B cell (primary cell): ENCODE measurements at regions not wholly inside any gene's neighbourhood (a gene's known extent, or its start where the extent isn't known, plus 50 kb on each side); places are given as distances from the start of the nearest gene placed in this dataset.

Experiments used
- ATAC-seq: fragments of 200-7000 bp; cut with Tn5 transposase; one replicate; pipeline ENCODE4 v1.10.0; 2021; ENCODE audit warnings: low read depth, mild to moderate bottlenecking, moderate number of reproducible peaks, moderate library complexity
- CTCF ChIA-PET: fragments of 350-600 bp; sonication (Branson Sonifier 250); formaldehyde crosslinking; loops from one replicate; lab custom pipeline; 2021; ENCODE audit warnings: antibody characterized with exemption, inconsistent platforms; lab: Charles Lee
- POLR2A ChIA-PET: fragments of 350-600 bp; sonication (Branson Sonifier 250); formaldehyde crosslinking; loops from one replicate; lab custom pipeline; 2021; ENCODE audit warnings: antibody characterized with exemption; lab: Charles Lee
- DNase-seq: peaks from one replicate; pipeline ENCODE4 v3.0.0; 2013
- H2AFZ ChIP-seq: 2 replicates; pipeline ENCODE4 v1.6.1; 2012; ENCODE audit warnings: mild to moderate bottlenecking, low read depth, low read length; ENCODE audit not compliant: insufficient read depth, poor library complexity, severe bottlenecking
- H3K27ac ChIP-seq, 2 donors: 1 replicate in 1 of 2; 2 replicates in 1 of 2; pipeline ENCODE4 v1.5.1; 2012 to 2013; ENCODE audit warnings: low read length in 2 of 2, mild to moderate bottlenecking in 2 of 2, moderate library complexity in 1 of 2
- H3K27me3 ChIP-seq, 4 experiments: fragments of 200-600 bp in 1 of 4; sonication (generic) in 1 of 4; replicated peaks in 1 of 4; 1 replicate in 2 of 4; 2 replicates in 2 of 4; pipeline versions ENCODE4 v1.6.1 to v1.7.0; 2013 to 2016; ENCODE audit warnings: low read length in 3 of 4, mild to moderate bottlenecking in 2 of 4, mixed read lengths in 1 of 4, moderate library complexity in 1 of 4; ENCODE audit not compliant: insufficient read depth in 4 of 4, control insufficient read depth in 3 of 4; ENCODE audit errors: control extremely low read depth in 1 of 4
- H3K36me3 ChIP-seq, 2 experiments: replicated peaks in 1 of 2; 1 replicate in 1 of 2; 2 replicates in 1 of 2; pipeline versions ENCODE4 v1.6.1 to v1.7.1; 2013; ENCODE audit warnings: low read length in 1 of 2; ENCODE audit not compliant: insufficient read depth in 2 of 2, control insufficient read depth in 1 of 2; ENCODE audit errors: control extremely low read depth in 1 of 2, extremely low read depth in 1 of 2
- H3K4me1 ChIP-seq, 2 donors: fragments of 200-600 bp in 1 of 2; sonication (generic) in 1 of 2; 1 replicate in 1 of 2; 2 replicates in 1 of 2; pipeline versions ENCODE4 v1.5.1 to v1.6.1; 2013 to 2017; ENCODE audit warnings: low read length in 2 of 2; ENCODE audit not compliant: control insufficient read depth in 2 of 2, insufficient read depth in 2 of 2
- H3K4me2 ChIP-seq: replicated peaks from 2 replicates; pipeline ENCODE3; 2012; ENCODE audit warnings: mild to moderate bottlenecking, low read depth, low read length; ENCODE audit not compliant: poor library complexity, severe bottlenecking
- H3K4me3 ChIP-seq, 5 experiments: fragments of 200-600 bp in 1 of 5; sonication (generic) in 1 of 5; 1 replicate in 3 of 5; 2 replicates in 2 of 5; pipeline versions ENCODE4 v1.5.1 to v1.7.0; 2011 to 2016; ENCODE audit warnings: low read length in 4 of 5, mild to moderate bottlenecking in 4 of 5, low read depth in 2 of 5, control low read depth in 1 of 5, moderate library complexity in 1 of 5; ENCODE audit not compliant: insufficient read depth in 1 of 5; ENCODE audit errors: control extremely low read depth in 1 of 5, extremely low read depth in 1 of 5
- H3K79me2 ChIP-seq: fragments of 200-600 bp; sonication (generic); one replicate; pipeline ENCODE4 v1.6.0; 2016; ENCODE audit warnings: low read length; ENCODE audit not compliant: control insufficient read depth, insufficient read depth
- H3K9ac ChIP-seq: fragments of 200-600 bp; sonication (generic); 2 replicates; pipeline ENCODE4 v1.6.1; 2017; ENCODE audit warnings: mild to moderate bottlenecking, low read length, moderate library complexity
- H3K9me3 ChIP-seq, 3 donors: one replicate each; pipeline versions ENCODE4 v1.6.1 to v1.7.1; 2013; ENCODE audit warnings: low read length in 2 of 3; ENCODE audit not compliant: control insufficient read depth in 2 of 3, insufficient read depth in 1 of 3; ENCODE audit errors: control extremely low read depth in 1 of 3
- H4K20me1 ChIP-seq: 2 replicates; pipeline ENCODE4 v1.6.0; 2012; ENCODE audit warnings: mild to moderate bottlenecking, low read length; ENCODE audit not compliant: insufficient read depth, control insufficient read depth, poor library complexity, severe bottlenecking
- H3K27ac Mint-ChIP-seq: one replicate; pipeline ENCODE4 v1.8.0; 2021; ENCODE audit warnings: mixed read lengths
- H3K27me3 Mint-ChIP-seq: one replicate; pipeline ENCODE4 v1.8.0; 2021; ENCODE audit warnings: mixed read lengths
- H3K4me1 Mint-ChIP-seq: one replicate; pipeline ENCODE4 v1.8.0; 2021; ENCODE audit warnings: mixed read lengths
- H3K4me3 Mint-ChIP-seq: one replicate; pipeline ENCODE4 v1.8.0; 2021; ENCODE audit warnings: mixed read lengths
- H3K9me3 Mint-ChIP-seq: one replicate; pipeline ENCODE4 v1.8.0; 2022; ENCODE audit warnings: mixed read lengths; ENCODE audit not compliant: insufficient read depth
- CTCF ChIP-seq: fragments of 200-600 bp; IDR thresholded peaks from one replicate; pipeline ENCODE4 v1.8.0; 2022; ENCODE audit warnings: antibody characterized with exemption, mild to moderate bottlenecking
- EZH2 ChIP-seq: IDR thresholded peaks from 2 replicates; pipeline ENCODE4 v1.6.1; 2012; ENCODE audit warnings: borderline replicate concordance, low read depth, mild to moderate bottlenecking, moderate library complexity, low read length; ENCODE audit not compliant: insufficient read depth, poor library complexity, severe bottlenecking
- WGBS: methylation state at CpG from one replicate; pipeline ENCODE4 v1.1.5; 2013; ENCODE audit warnings: missing lambda C conversion rate; ENCODE audit not compliant: insufficient coverage; 5-methylcytosine and 5-hydroxymethylcytosine counted together
- intact Hi-C: fragments of 100-400 bp; cut with micrococcal nuclease; formaldehyde crosslinking; loops from one replicate; pipeline ENCODE4 v1.10.0; 2022

- Histone ChIP-seq H3K27ac (no peak overlapping the region), H2AFZ (no peak overlapping the region), H3K4me3 (no peak overlapping the region), H3K9me3 (no peaks in the 10 kb centered on the region), H3K36me3 (no peaks in the 10 kb centered on the region), H3K9ac (no peak overlapping the region), H3K4me2 (no peak overlapping the region), H3K79me2 (no peaks in the 10 kb centered on the region), H3K4me1 (no peaks in the 10 kb centered on the region), H3K27me3 (no peaks in the 10 kb centered on the region), H4K20me1 (no peaks in the 10 kb centered on the region)
- POLR2A ChIA-PET: no interaction called here
- TF ChIP-seq CTCF (no peak), EZH2 (no peak)
- WGBS: 80% methylated on average over 2 of the region's 2 CpGs
- H3K9me3 Mint-ChIP-seq: peaks cover 9% of the 10 kb centered on the region
- no peak overlapping the region for H3K27ac Mint-ChIP-seq
- DNase-seq (no peak), ATAC-seq (no peak)
- H3K27me3 Mint-ChIP-seq: no peaks in the 10 kb centered on the region
- intact Hi-C loops: no loop called here
- H3K4me1 Mint-ChIP-seq: no peaks in the 10 kb centered on the region
- H3K4me3 Mint-ChIP-seq: no peak overlapping the region
- CTCF ChIA-PET: no interaction called here
Observed at GRCh38 chr12:61566183-61566582, 694.0 kb upstream of the USP15 start.

GRCh38 chr12:61574339-61574738 lies 685.9 kb upstream of the USP15 start:
- Histone ChIP-seq H3K9ac (no peak overlapping the region), H3K4me1 (no peaks in the 10 kb centered on the region), H3K4me3 (no peak overlapping the region), H3K79me2 (no peaks in the 10 kb centered on the region), H3K27ac (no peak overlapping the region), H4K20me1 (no peaks in the 10 kb centered on the region), H3K9me3 (no peaks in the 10 kb centered on the region), H2AFZ (no peak overlapping the region), H3K27me3 (no peaks in the 10 kb centered on the region), H3K36me3 (no peaks in the 10 kb centered on the region), H3K4me2 (no peak overlapping the region)
- intact Hi-C loops: no loop called here
- ChIA-PET POLR2A (no interaction called here), CTCF (no interaction called here)
- Mint-ChIP-seq H3K4me3 (no peak overlapping the region), H3K27ac (no peak overlapping the region), H3K27me3 (no peaks in the 10 kb centered on the region), H3K4me1 (no peaks in the 10 kb centered on the region), H3K9me3 (peaks cover 3% of the 10 kb centered on the region)
- ATAC-seq (no peak), DNase-seq (no peak)
- WGBS: 64% methylated on average over 2 of the region's 3 CpGs
- TF ChIP-seq CTCF: no peak
